GM20000 (cell line): ENCODE measurements at regions not wholly inside any gene's neighbourhood (a gene's known extent, or its start where the extent isn't known, plus 50 kb on each side); places are given as distances from the start of the nearest gene placed in this dataset.

Experiments
- DNase-seq: peaks from one replicate; pipeline ENCODE4 v3.0.0; 2012; ENCODE audit warnings: low spot score
- TF ChIP-seq, protein P1 (sequence below): IDR thresholded peaks from 2 replicates; pipeline ENCODE4 v1.5.1; 2012; ENCODE audit warnings: mild to moderate bottlenecking, control low read depth; ENCODE audit errors: extremely low read depth, missing control alignments

DNA sequence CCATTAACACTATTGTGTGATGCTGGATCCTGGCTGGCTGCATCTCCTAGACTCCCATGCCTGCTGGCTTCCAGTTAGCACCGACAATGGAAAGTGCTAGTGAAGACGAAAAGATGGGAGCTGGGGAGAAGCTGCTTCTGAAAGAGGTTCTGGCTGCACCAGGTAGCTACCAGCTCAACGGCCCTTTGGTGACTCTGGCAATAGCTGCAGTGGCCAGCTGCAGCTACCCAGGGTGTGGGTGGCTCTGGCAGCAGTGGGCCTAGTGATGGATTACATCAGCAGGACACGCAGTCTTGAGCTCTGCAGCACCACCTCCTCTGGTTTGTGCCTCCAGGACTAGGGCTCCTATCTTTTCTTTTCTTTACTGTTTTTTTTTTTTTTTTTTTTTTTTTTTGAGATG, 662.6 kb downstream of the MATN1 start:
- TF ChIP-seq, protein P1, sequence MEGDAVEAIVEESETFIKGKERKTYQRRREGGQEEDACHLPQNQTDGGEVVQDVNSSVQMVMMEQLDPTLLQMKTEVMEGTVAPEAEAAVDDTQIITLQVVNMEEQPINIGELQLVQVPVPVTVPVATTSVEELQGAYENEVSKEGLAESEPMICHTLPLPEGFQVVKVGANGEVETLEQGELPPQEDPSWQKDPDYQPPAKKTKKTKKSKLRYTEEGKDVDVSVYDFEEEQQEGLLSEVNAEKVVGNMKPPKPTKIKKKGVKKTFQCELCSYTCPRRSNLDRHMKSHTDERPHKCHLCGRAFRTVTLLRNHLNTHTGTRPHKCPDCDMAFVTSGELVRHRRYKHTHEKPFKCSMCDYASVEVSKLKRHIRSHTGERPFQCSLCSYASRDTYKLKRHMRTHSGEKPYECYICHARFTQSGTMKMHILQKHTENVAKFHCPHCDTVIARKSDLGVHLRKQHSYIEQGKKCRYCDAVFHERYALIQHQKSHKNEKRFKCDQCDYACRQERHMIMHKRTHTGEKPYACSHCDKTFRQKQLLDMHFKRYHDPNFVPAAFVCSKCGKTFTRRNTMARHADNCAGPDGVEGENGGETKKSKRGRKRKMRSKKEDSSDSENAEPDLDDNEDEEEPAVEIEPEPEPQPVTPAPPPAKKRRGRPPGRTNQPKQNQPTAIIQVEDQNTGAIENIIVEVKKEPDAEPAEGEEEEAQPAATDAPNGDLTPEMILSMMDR: no peak
- DNase-seq: no peak

DNA sequence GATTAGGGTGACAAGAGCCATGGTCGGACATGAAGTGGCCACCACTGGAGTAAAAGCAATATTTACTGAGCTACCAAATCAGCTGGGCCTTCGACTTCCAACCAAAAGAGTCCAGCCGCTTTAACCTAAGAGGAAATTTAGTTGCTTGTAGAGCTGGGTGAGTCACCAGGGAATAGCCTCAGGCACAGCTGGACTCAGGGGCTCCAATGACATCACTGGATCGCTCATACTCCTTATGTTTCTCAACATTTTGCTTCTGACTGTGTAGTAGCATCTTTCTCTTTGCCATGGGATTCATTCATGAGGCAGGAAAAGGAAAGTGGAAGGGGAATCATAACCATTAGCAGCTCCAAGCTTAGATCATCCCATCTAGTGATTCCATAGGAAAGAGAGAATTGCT, 664.4 kb downstream of the MATN1 start:
- TF ChIP-seq, protein P1: no peak
- DNase-seq: no peak

DNA sequence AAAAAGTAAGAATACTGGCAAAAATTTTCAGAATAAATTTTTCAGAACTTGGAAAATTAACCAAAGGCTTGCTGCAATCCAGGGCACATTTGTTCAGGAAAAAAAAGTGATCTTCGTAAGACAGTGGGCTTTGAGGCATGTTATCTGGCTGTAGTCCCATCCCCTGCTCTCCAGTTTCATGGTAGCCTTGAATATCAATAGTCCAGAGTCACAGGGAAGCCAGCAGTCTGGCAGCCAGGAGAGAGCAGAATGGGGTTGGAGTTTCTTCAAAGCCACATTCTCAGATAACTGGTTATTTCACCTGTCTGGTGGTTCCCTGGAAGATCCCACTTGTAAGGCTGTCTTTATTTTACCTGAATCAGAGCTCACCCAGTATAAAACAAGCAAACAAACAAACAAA, 669.3 kb downstream of the MATN1 start:
- no peak for DNase-seq
- TF ChIP-seq, protein P1: no peak

GRCh38 chr1:30052178-30052577, 671.2 kb downstream of the MATN1 start:
- TF ChIP-seq, protein P1: no peak
- no peak for DNase-seq

GRCh38 chr1:30051777-30052176, 671.6 kb downstream of the MATN1 start:
- TF ChIP-seq, protein P1: no peak
- no peak for DNase-seq

DNA sequence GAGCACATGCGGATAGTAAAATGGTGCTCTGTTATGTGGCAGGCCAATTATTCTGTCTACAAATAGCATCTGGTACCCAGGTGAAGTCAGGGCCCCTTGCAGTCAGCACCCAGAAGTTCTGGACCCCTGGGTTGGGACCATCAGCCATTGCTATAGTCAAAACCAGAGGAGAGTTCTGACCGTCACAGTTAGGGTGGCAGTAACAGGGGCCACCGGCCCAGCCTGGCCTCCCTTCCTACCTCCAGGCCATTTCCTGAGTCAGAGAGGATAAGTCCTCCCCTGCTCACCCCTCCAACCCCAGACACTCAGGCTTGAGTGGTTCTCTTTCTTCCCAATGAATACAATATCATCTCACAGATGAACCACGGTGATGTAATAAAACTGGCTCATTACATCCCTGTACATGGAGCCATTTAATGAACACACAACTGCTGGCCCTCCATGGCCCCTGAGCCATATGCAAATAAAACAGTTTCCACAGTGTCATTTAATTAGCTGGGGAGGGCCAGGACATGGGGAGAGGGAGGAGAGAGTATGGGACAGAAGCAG, 673.6 kb downstream of the MATN1 start:
- DNase-seq: no peak
- TF ChIP-seq, protein P1: no peak

GRCh38 chr1:30048905-30049304, 674.5 kb downstream of the MATN1 start:
- no peak for DNase-seq
- TF ChIP-seq, protein P1: no peak

- no peak for DNase-seq
- TF ChIP-seq, protein P1: no peak
Observed at GRCh38 chr1:30047576-30047975, 675.8 kb downstream of the MATN1 start.
